Bronchial epithelial cell (primary cell): ENCODE measurements at regions not wholly inside any gene's neighbourhood (a gene's known extent, or its start where the extent isn't known, plus 50 kb on each side); places are given as distances from the start of the nearest gene placed in this dataset.

ENCODE experiments used
- DNase-seq: peaks from one replicate; pipeline ENCODE4 v3.0.0-alpha.2; 2010; ENCODE audit warnings: low read depth
- FAIRE-seq: peaks from 2 replicates; lab custom pipeline; 2011; peaks lifted over from hg19 to GRCh38; lab: Jason Lieb, UNC
- H3K27me3 ChIP-seq: 2 replicates; pipeline ENCODE4 v1.5.1; 2011; ENCODE audit warnings: low read length; ENCODE audit not compliant: control insufficient read depth, insufficient read depth
- H3K36me3 ChIP-seq: 2 replicates; pipeline ENCODE4 v1.5.1; 2011; ENCODE audit warnings: low read length; ENCODE audit not compliant: control insufficient read depth, insufficient read depth
- H3K4me3 ChIP-seq: 2 replicates; pipeline ENCODE4 v1.5.1; 2011; ENCODE audit warnings: mild to moderate bottlenecking, low read depth, low read length, control low read depth
- TF ChIP-seq, protein P1 (sequence below): IDR thresholded peaks from 2 replicates; pipeline ENCODE4 v1.5.1; 2011; ENCODE audit warnings: mild to moderate bottlenecking, moderate library complexity, low read length, control low read depth, inconsistent platforms; ENCODE audit not compliant: insufficient read depth, severe bottlenecking

DNA sequence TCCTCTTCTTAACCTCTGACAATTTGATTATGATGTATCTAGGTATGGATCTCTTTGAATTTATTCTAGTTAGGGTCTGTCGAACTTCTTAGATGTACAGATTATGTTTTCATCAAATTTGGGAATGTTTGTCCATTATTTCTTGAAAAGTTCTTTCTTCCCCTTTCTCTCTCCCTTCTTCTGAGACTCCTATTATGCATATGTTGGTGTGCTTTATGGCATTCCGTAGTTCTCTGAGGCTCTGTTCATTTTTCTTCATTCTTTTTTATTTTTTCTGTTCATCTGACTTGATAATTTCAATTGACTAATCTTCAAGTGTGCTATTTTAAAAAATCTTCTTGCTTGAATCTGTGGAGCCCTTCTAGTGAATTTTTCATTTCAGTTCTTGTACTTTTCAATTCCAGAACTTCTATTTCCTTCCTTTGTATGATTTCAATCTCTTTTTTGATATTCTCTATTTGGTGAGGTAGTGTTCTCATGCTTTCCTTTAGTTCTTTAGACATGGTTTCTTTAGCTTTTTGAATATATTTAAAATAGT is 79.8 kb downstream of the TMEM270 start:
- H3K36me3 ChIP-seq = no peaks in the 10 kb centered on the region
- DNase-seq (no peak), FAIRE-seq (no peak)
- no peak overlapping the region for H3K4me3 ChIP-seq
- no peaks in the 10 kb centered on the region for H3K27me3 ChIP-seq
- TF ChIP-seq, protein P1, sequence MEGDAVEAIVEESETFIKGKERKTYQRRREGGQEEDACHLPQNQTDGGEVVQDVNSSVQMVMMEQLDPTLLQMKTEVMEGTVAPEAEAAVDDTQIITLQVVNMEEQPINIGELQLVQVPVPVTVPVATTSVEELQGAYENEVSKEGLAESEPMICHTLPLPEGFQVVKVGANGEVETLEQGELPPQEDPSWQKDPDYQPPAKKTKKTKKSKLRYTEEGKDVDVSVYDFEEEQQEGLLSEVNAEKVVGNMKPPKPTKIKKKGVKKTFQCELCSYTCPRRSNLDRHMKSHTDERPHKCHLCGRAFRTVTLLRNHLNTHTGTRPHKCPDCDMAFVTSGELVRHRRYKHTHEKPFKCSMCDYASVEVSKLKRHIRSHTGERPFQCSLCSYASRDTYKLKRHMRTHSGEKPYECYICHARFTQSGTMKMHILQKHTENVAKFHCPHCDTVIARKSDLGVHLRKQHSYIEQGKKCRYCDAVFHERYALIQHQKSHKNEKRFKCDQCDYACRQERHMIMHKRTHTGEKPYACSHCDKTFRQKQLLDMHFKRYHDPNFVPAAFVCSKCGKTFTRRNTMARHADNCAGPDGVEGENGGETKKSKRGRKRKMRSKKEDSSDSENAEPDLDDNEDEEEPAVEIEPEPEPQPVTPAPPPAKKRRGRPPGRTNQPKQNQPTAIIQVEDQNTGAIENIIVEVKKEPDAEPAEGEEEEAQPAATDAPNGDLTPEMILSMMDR = no peak

DNA sequence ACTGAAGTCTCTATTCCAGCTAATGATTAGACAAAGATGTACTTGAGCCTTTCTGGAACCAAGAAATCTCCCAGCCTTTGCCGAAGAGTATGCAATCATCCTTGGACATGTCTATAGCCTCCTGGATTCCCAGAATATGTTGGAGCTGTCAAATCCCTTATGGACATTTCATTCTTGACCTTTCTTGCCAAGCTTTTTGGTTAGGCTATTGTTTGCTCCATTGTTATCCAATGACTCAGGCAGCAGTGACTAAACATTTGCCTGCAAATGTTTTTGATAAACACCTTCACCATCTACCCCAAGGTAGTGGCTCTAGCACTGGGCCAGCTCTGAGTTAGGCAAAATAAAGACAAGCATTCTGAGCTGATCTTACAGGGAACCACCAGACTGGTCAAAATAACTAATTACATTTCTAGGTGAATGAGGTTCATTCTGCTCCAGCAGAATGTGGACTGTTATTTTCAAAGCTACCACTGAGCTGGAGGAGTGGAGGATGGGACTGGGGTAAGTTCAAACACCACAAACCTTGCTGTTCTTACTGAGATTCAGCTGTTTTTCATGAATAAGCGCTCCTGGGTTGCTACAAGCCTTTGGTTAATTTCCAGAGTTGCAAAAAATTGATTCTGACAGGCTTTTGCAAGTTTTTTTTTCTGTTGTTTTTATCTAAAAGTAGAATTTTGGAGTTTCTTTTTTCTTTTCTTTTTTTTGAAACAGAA is 81.0 kb downstream of the TMEM270 start:
- no peaks in the 10 kb centered on the region for H3K27me3 ChIP-seq
- DNase-seq (peak; percentile 76), FAIRE-seq (no peak)
- H3K4me3 ChIP-seq = no peak overlapping the region
- no peaks in the 10 kb centered on the region for H3K36me3 ChIP-seq
- TF ChIP-seq, protein P1 = no peak

DNA sequence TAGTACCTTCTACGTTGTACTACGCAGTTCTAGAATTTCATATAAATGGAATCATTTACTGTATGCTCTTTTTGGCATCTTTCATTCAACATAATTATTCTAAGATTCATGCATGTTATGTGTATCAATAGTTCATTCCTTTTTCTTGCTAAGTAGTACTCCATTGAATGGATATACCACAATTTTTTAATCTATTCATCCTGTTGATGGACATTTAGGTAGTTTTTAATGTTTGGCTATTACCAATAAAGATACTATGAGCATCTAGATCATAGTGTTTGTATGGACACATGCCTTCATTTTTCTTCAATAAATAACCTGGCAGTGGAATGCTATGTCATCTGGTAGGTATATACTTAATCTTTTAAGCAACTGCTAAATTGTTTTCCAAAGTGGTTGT is 83.0 kb upstream of the ELN start:
- Histone ChIP-seq H3K36me3 (no peaks in the 10 kb centered on the region), H3K4me3 (no peak overlapping the region), H3K27me3 (no peaks in the 10 kb centered on the region)
- no peak for FAIRE-seq
- TF ChIP-seq, protein P1 = no peak
- DNase-seq = no peak

DNA sequence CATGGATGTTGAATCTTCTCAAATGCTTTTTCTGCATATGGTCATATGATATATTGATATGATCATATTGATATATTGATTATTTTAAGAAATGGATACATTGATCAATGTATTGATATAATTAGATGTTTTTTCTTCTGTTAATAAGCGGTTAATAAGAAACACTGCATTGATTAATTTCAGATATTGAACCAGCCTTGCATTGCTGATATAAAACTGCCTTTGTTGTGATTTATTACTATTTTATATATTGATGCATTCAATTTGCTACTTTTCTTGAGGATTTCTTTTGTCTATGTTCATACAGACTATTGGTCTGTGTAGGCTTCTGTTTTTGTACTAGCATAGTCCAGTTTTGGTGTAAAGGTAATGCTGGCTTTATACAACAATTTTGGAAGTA is 79.7 kb upstream of the ELN start:
- Histone ChIP-seq H3K36me3 (no peaks in the 10 kb centered on the region), H3K27me3 (no peaks in the 10 kb centered on the region), H3K4me3 (no peak overlapping the region)
- FAIRE-seq = no peak
- TF ChIP-seq, protein P1 = no peak
- no peak for DNase-seq

DNA sequence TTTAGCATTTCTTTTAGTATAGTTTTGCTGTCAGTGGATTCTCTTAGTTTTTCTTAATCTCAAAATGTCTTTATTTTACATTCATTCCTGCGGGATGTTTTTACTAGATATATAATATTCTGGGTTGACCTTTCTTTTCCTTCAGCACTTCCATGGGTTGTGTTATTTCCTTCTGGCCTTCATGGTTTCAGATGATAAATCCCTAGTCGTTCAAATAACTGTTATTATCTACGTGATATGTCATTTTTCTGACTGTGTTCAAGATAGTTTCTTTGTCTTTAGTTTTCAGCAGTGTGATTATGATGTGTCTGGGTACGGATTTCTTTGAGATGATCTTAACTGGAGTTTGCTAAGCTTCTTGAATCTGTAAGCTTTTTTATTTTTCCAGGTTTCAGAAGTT is 75.7 kb upstream of the ELN start:
- no peak overlapping the region for H3K4me3 ChIP-seq
- no peaks in the 10 kb centered on the region for H3K36me3 ChIP-seq
- DNase-seq (no peak), FAIRE-seq (no peak)
- TF ChIP-seq, protein P1 = no peak
- no peaks in the 10 kb centered on the region for H3K27me3 ChIP-seq
